GM12878 (cell line): ENCODE measurements at regions not wholly inside any gene's neighbourhood (a gene's known extent, or its start where the extent isn't known, plus 50 kb on each side); places are given as distances from the start of the nearest gene placed in this dataset.

Experiments used
- CREB1 ChIP-seq: IDR thresholded peaks from 2 replicates; pipeline ENCODE4 v1.6.1; 2012; ENCODE audit warnings: low read depth, mild to moderate bottlenecking, inconsistent platforms
- EP300 ChIP-seq, 2 experiments: fragments of 150-350 bp in 1 of 2; IDR thresholded peaks; 2 replicates each; pipeline ENCODE4 v1.6.1; 2011 to 2012; ENCODE audit warnings: low read depth in 2 of 2, low read length in 2 of 2, borderline replicate concordance in 1 of 2, improper control_type of control experiment in 1 of 2, inconsistent platforms in 1 of 2; ENCODE audit not compliant: control insufficient read depth in 1 of 2
- ETV6 ChIP-seq, 2 experiments: fragments of 450-650 bp in 1 of 2; IDR thresholded peaks in 1 of 2; conservative IDR thresholded peaks in 1 of 2; 2 replicates each; pipeline ENCODE4 v1.6.1; 2014; ENCODE audit warnings: antibody characterized with exemption in 1 of 2, borderline replicate concordance in 1 of 2, low read depth in 1 of 2, mild to moderate bottlenecking in 1 of 2, moderate library complexity in 1 of 2
- NR2C2 ChIP-seq: IDR thresholded peaks from 2 replicates; pipeline ENCODE4 v1.6.1; 2011; ENCODE audit warnings: borderline replicate concordance, low read depth; ENCODE audit not compliant: control insufficient read depth, insufficient read length
- NRF1 ChIP-seq: conservative IDR thresholded peaks from 2 replicates; pipeline ENCODE4 v1.6.1; 2011; ENCODE audit warnings: mild to moderate bottlenecking, low read depth, low read length, improper control_type of control experiment
- TF ChIP-seq, protein P1 (sequence below): IDR thresholded peaks from 2 replicates; pipeline ENCODE4 v1.6.1; 2012; ENCODE audit warnings: low read depth, low read length, improper control_type of control experiment
- TF ChIP-seq, protein P2 (sequence below), 3 experiments: IDR thresholded peaks in 2 of 3; conservative IDR thresholded peaks in 1 of 3; 2 replicates each; pipeline ENCODE4 v1.5.1; 2011; ENCODE audit warnings: low read depth in 3 of 3, low read length in 3 of 3, mild to moderate bottlenecking in 3 of 3, control low read depth in 2 of 3, moderate library complexity in 2 of 3, inconsistent platforms in 1 of 3, mixed read lengths in 1 of 3; ENCODE audit not compliant: control insufficient read depth in 2 of 3, insufficient read depth in 1 of 3; ENCODE audit errors: extremely low read depth in 1 of 3
- TF ChIP-seq, protein P3 (sequence below): IDR thresholded peaks from 2 replicates; pipeline ENCODE4 v1.6.1; 2011; ENCODE audit warnings: low read depth, low read length, improper control_type of control experiment, borderline replicate concordance

DNA sequence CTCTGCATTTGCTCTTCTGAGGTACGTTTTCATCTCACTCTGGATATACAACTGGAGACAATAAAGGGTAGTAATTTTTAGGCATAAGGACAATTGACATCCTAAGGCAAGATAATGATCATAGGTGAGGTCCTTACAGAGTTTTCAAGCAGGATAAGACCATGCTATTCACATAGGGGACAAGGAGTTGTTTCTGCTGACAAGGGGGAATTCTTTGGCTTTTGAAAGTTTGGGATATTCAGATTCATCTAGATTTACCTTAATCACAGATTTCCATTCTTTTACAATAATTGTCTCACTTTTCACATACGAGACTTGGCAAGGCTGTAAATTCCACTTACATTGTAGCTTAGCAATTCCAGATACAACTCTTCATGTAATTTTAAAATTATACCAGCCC lies 256.2 kb downstream of the AASDHPPT start:
- TF ChIP-seq NR2C2 (no peak), CREB1 (no peak), EP300 (IDR thresholded peaks at IDR 0.05; ENCODE audit: borderline replicate concordance in 1 of 2, control insufficient read depth in 1 of 2, low read depth in 2 of 2, low read length in 2 of 2) (no peak), NRF1 (no peak), ETV6 (conservative IDR thresholded peaks at IDR 0.05 in 1 of 2, IDR thresholded peaks at IDR 0.05 in 1 of 2; ENCODE audit: borderline replicate concordance in 1 of 2, low read depth in 1 of 2) (no peak)
- TF ChIP-seq, protein P1, sequence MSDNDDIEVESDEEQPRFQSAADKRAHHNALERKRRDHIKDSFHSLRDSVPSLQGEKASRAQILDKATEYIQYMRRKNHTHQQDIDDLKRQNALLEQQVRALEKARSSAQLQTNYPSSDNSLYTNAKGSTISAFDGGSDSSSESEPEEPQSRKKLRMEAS, result no peak
- TF ChIP-seq, protein P2, sequence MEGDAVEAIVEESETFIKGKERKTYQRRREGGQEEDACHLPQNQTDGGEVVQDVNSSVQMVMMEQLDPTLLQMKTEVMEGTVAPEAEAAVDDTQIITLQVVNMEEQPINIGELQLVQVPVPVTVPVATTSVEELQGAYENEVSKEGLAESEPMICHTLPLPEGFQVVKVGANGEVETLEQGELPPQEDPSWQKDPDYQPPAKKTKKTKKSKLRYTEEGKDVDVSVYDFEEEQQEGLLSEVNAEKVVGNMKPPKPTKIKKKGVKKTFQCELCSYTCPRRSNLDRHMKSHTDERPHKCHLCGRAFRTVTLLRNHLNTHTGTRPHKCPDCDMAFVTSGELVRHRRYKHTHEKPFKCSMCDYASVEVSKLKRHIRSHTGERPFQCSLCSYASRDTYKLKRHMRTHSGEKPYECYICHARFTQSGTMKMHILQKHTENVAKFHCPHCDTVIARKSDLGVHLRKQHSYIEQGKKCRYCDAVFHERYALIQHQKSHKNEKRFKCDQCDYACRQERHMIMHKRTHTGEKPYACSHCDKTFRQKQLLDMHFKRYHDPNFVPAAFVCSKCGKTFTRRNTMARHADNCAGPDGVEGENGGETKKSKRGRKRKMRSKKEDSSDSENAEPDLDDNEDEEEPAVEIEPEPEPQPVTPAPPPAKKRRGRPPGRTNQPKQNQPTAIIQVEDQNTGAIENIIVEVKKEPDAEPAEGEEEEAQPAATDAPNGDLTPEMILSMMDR (IDR thresholded peaks at IDR 0.05 in 2 of 3, conservative IDR thresholded peaks at IDR 0.05 in 1 of 3; ENCODE audit: control insufficient read depth in 2 of 3, extremely low read depth in 1 of 3, insufficient read depth in 1 of 3, low read depth in 3 of 3, low read length in 3 of 3), result no peak
- TF ChIP-seq, protein P3, sequence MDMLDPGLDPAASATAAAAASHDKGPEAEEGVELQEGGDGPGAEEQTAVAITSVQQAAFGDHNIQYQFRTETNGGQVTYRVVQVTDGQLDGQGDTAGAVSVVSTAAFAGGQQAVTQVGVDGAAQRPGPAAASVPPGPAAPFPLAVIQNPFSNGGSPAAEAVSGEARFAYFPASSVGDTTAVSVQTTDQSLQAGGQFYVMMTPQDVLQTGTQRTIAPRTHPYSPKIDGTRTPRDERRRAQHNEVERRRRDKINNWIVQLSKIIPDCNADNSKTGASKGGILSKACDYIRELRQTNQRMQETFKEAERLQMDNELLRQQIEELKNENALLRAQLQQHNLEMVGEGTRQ, result no peak
